HepG2 (cell line): ENCODE measurements at regions not wholly inside any gene's neighbourhood (a gene's known extent, or its start where the extent isn't known, plus 50 kb on each side); places are given as distances from the start of the nearest gene placed in this dataset.

ENCODE experiments used
- CBX2 ChIP-seq, 2 experiments: fragments of 200-600 bp in 1 of 2; sonication (generic); formaldehyde crosslinking in 1 of 2; IDR thresholded peaks; 2 replicates each; pipeline versions ENCODE4 v1.7.0 to v1.8.1; 2018 to 2022; ENCODE audit warnings: low read depth in 2 of 2, low read length in 1 of 2, mild to moderate bottlenecking in 1 of 2, missing genetic modification reagents in 1 of 2
- DNMT1 ChIP-seq: sonication (generic); formaldehyde crosslinking; IDR thresholded peaks from 2 replicates; pipeline ENCODE4 v1.5.1; 2020; ENCODE audit warnings: mild to moderate bottlenecking, missing genetic modification reagents
- EP300 ChIP-seq, 3 experiments: sonication (generic) in 1 of 3; formaldehyde crosslinking in 1 of 3; IDR thresholded peaks; 2 replicates each; pipeline versions ENCODE4 v1.5.1 to v1.6.1; 2011 to 2020; ENCODE audit warnings: low read depth in 2 of 3, low read length in 2 of 3, borderline replicate concordance in 1 of 3, improper control_type of control experiment in 1 of 3, mild to moderate bottlenecking in 1 of 3, missing genetic modification reagents in 1 of 3, moderate library complexity in 1 of 3
- ETV5 ChIP-seq: IDR thresholded peaks from 2 replicates; pipeline ENCODE4 v1.6.1; 2018; ENCODE audit warnings: missing biosample characterization, missing genetic modification reagents, inconsistent platforms, borderline replicate concordance
- FUBP1 ChIP-seq: sonication (generic); formaldehyde crosslinking; IDR thresholded peaks from 2 replicates; pipeline ENCODE4 v1.5.1; 2020; ENCODE audit warnings: missing genetic modification reagents, mild to moderate bottlenecking, borderline replicate concordance
- MATR3 ChIP-seq: sonication (generic); formaldehyde crosslinking; IDR thresholded peaks from 2 replicates; pipeline ENCODE4 v1.4.0; 2020; ENCODE audit warnings: missing genetic modification reagents
- NR2F1 ChIP-seq, 2 experiments: fragments of 450-650 bp in 1 of 2; formaldehyde crosslinking in 1 of 2; IDR thresholded peaks; 2 replicates each; pipeline versions ENCODE4 v1.5.0 to v1.6.1; 2016 to 2020; ENCODE audit warnings: mild to moderate bottlenecking in 1 of 2, missing compliant biosample characterization in 1 of 2, missing genetic modification reagents in 1 of 2, moderate library complexity in 1 of 2
- POGZ ChIP-seq: sonication (generic); formaldehyde crosslinking; IDR thresholded peaks from 2 replicates; pipeline ENCODE4 v1.4.0; 2020; ENCODE audit warnings: mild to moderate bottlenecking, missing genetic modification reagents
- SIX1 ChIP-seq: sonication (generic); formaldehyde crosslinking; IDR thresholded peaks from 2 replicates; pipeline ENCODE4 v1.4.0; 2020; ENCODE audit warnings: missing genetic modification reagents, borderline replicate concordance
- TAF15 ChIP-seq: fragments of 200-400 bp; formaldehyde crosslinking; IDR thresholded peaks from one replicate; pipeline ENCODE4 v1.6.1; 2018; ENCODE audit warnings: mild to moderate bottlenecking, low read depth, low read length; ENCODE audit not compliant: poor library complexity, severe bottlenecking
- TBX2 ChIP-seq: sonication (generic); formaldehyde crosslinking; IDR thresholded peaks from 2 replicates; pipeline ENCODE4 v1.5.0; 2020; ENCODE audit warnings: missing genetic modification reagents, mild to moderate bottlenecking, borderline replicate concordance
- YEATS2 ChIP-seq: sonication (generic); formaldehyde crosslinking; IDR thresholded peaks from 2 replicates; pipeline ENCODE4 v1.4.0; 2020; ENCODE audit warnings: missing genetic modification reagents, borderline replicate concordance
- YY1 ChIP-seq: IDR thresholded peaks from 2 replicates; pipeline ENCODE4 v1.6.1; 2011; ENCODE audit warnings: low read length, low read depth, moderate library complexity, mild to moderate bottlenecking; ENCODE audit not compliant: insufficient read depth, insufficient replicate concordance
- ZEB1 ChIP-seq: IDR thresholded peaks from 2 replicates; pipeline ENCODE4 v1.6.1; 2012; ENCODE audit warnings: mild to moderate bottlenecking, low read depth, inconsistent platforms; ENCODE audit not compliant: insufficient replicate concordance
- ZFX ChIP-seq: sonication (generic); formaldehyde crosslinking; IDR thresholded peaks from 2 replicates; pipeline ENCODE4 v1.4.0; 2020; ENCODE audit warnings: mild to moderate bottlenecking, low read depth, missing genetic modification reagents, moderate library complexity
- ZNF143 ChIP-seq: sonication (generic); formaldehyde crosslinking; IDR thresholded peaks from 2 replicates; pipeline ENCODE4 v1.4.0; 2020; ENCODE audit warnings: missing genetic modification reagents
- ZNF331 ChIP-seq: sonication (generic); formaldehyde crosslinking; IDR thresholded peaks from 2 replicates; pipeline ENCODE4 v1.4.0; 2020; ENCODE audit warnings: missing genetic modification reagents
- ZNF549 ChIP-seq: sonication (generic); formaldehyde crosslinking; IDR thresholded peaks from 2 replicates; pipeline ENCODE4 v1.5.0; 2020; ENCODE audit warnings: missing genetic modification reagents
- TF ChIP-seq, protein P1 (sequence below): fragments of 450-650 bp; IDR thresholded peaks from 2 replicates; pipeline ENCODE4 v1.6.1; 2017
- TF ChIP-seq, protein P2 (sequence below): sonication (generic); formaldehyde crosslinking; IDR thresholded peaks from 2 replicates; pipeline ENCODE4 v1.5.1; 2020; ENCODE audit warnings: mild to moderate bottlenecking, missing genetic modification reagents, borderline replicate concordance
- TF ChIP-seq, protein P3 (sequence below): sonication (generic); formaldehyde crosslinking; IDR thresholded peaks from 2 replicates; pipeline ENCODE4 v1.5.1; 2020; ENCODE audit warnings: missing genetic modification reagents, mild to moderate bottlenecking, borderline replicate concordance

GRCh38 chr6:169921853-169922824, 170.7 kb downstream of the ERMARD start (continued):
- TF ChIP-seq, protein P1, sequence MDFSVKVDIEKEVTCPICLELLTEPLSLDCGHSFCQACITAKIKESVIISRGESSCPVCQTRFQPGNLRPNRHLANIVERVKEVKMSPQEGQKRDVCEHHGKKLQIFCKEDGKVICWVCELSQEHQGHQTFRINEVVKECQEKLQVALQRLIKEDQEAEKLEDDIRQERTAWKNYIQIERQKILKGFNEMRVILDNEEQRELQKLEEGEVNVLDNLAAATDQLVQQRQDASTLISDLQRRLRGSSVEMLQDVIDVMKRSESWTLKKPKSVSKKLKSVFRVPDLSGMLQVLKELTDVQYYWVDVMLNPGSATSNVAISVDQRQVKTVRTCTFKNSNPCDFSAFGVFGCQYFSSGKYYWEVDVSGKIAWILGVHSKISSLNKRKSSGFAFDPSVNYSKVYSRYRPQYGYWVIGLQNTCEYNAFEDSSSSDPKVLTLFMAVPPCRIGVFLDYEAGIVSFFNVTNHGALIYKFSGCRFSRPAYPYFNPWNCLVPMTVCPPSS = no peak
- TF ChIP-seq ZEB1 = peak; percentile 30
- peak; percentile 45; the same call in 1 of the 2 replicates for TF ChIP-seq ZFX (CRISPR knock-in tag)
- no peak for TF ChIP-seq FUBP1
- TF ChIP-seq YEATS2 (CRISPR knock-in tag) = peak; percentile 15; the same call in 1 of the 2 replicates
- 0 out of 4 replicates have a peak, but pooled peaks of 1 of the 2 experiments have one; percentile 24 for TF ChIP-seq NR2F1 (CRISPR knock-in tag; IDR thresholded peaks at IDR 0.05)
- no peak for TF ChIP-seq CBX2 (IDR thresholded peaks at IDR 0.05; ENCODE audit: low read depth, low read length)
- TF ChIP-seq CBX2 (CRISPR knock-in tag; IDR thresholded peaks at IDR 0.05; ENCODE audit: low read depth) = no peak
- peak; percentile 79 for TF ChIP-seq ETV5 (CRISPR knock-in tag)
- TF ChIP-seq ZNF143 (CRISPR knock-in tag) = no peak
- TF ChIP-seq, protein P2, sequence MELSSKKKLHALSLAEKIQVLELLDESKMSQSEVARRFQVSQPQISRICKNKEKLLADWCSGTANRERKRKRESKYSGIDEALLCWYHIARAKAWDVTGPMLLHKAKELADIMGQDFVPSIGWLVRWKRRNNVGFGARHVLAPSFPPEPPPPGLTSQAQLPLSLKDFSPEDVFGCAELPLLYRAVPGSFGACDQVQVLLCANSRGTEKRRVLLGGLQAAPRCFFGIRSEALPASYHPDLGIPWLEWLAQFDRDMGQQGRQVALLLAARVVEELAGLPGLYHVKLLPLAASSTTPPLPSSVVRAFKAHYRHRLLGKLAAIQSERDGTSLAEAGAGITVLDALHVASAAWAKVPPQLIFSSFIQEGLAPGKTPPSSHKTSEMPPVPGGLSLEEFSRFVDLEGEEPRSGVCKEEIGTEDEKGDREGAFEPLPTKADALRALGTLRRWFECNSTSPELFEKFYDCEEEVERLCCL = no peak
- peak; percentile 58; the same call in 1 of the 2 replicates for TF ChIP-seq ZNF331
- peak; percentile 75 for TF ChIP-seq POGZ (CRISPR knock-in tag)
- TF ChIP-seq YY1 = peak; percentile 55
- TF ChIP-seq MATR3 (CRISPR knock-in tag) = no peak
- peak; percentile 86 for TF ChIP-seq TBX2 (CRISPR knock-in tag)
- no peak for TF ChIP-seq DNMT1
- TF ChIP-seq TAF15 = no peak
- TF ChIP-seq, protein P3, sequence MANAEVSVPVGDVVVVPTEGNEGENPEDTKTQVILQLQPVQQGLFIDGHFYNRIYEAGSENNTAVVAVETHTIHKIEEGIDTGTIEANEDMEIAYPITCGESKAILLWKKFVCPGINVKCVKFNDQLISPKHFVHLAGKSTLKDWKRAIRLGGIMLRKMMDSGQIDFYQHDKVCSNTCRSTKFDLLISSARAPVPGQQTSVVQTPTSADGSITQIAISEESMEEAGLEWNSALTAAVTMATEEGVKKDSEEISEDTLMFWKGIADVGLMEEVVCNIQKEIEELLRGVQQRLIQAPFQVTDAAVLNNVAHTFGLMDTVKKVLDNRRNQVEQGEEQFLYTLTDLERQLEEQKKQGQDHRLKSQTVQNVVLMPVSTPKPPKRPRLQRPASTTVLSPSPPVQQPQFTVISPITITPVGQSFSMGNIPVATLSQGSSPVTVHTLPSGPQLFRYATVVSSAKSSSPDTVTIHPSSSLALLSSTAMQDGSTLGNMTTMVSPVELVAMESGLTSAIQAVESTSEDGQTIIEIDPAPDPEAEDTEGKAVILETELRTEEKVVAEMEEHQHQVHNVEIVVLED (CRISPR knock-in tag) = no peak
- TF ChIP-seq ZNF549 (CRISPR knock-in tag) = no peak
- TF ChIP-seq SIX1 (CRISPR knock-in tag) = 0 out of 2 replicates have a peak, but pooled peaks have one; percentile 25
- 0 out of 4 replicates have a peak, but pooled peaks of 1 of the 2 experiments have one; percentile 21 for TF ChIP-seq EP300 (IDR thresholded peaks at IDR 0.05; ENCODE audit: low read depth in 2 of 2, low read length in 2 of 2)
- no peak for TF ChIP-seq EP300 (CRISPR knock-in tag; IDR thresholded peaks at IDR 0.05; ENCODE audit: borderline replicate concordance)
